IPS-15b (cell line): ENCODE measurements at regions not wholly inside any gene's neighbourhood (a gene's known extent, or its start where the extent isn't known, plus 50 kb on each side); places are given as distances from the start of the nearest gene placed in this dataset.

Experiments
- H3K27me3 ChIP-seq: one replicate; pipeline ENCODE4 v1.6.1; 2013; ENCODE audit warnings: low read length; ENCODE audit not compliant: control insufficient read depth, insufficient read depth
- H3K36me3 ChIP-seq: one replicate; pipeline ENCODE4 v1.6.1; 2013; ENCODE audit warnings: low read length; ENCODE audit not compliant: control insufficient read depth, insufficient read depth
- H3K4me1 ChIP-seq: one replicate; pipeline ENCODE4 v1.6.1; 2013; ENCODE audit warnings: mild to moderate bottlenecking, low read length; ENCODE audit not compliant: control insufficient read depth, insufficient read depth
- H3K4me3 ChIP-seq: one replicate; pipeline ENCODE4 v1.5.1; 2013; ENCODE audit warnings: low read depth, low read length
- H3K9ac ChIP-seq: one replicate; pipeline ENCODE4 v1.6.1; 2013; ENCODE audit warnings: low read depth, mild to moderate bottlenecking, low read length
- H3K9me3 ChIP-seq: one replicate; pipeline ENCODE4 v1.6.1; 2013; ENCODE audit warnings: mild to moderate bottlenecking, low read length; ENCODE audit not compliant: control insufficient read depth, insufficient read depth

GRCh38 chr1:244252211-244252610 lies 199.5 kb downstream of the ADSS2 start:
- Histone ChIP-seq H3K4me3 (no peak overlapping the region), H3K4me1 (no peaks in the 10 kb centered on the region), H3K9ac (no peak overlapping the region), H3K27me3 (no peaks in the 10 kb centered on the region), H3K36me3 (no peaks in the 10 kb centered on the region), H3K9me3 (no peaks in the 10 kb centered on the region)

GRCh38 chr1:244254467-244254866 lies 197.2 kb downstream of the ADSS2 start:
- Histone ChIP-seq H3K4me1 (no peaks in the 10 kb centered on the region), H3K9me3 (no peaks in the 10 kb centered on the region), H3K27me3 (no peaks in the 10 kb centered on the region), H3K36me3 (no peaks in the 10 kb centered on the region), H3K4me3 (no peak overlapping the region), H3K9ac (no peak overlapping the region)

GRCh38 chr1:244255426-244255965 lies 196.2 kb downstream of the ADSS2 start:
- H3K27me3 ChIP-seq = no peaks in the 10 kb centered on the region
- H3K4me3 ChIP-seq = no peak overlapping the region
- no peaks in the 10 kb centered on the region for H3K4me1 ChIP-seq
- no peaks in the 10 kb centered on the region for H3K9me3 ChIP-seq
- H3K9ac ChIP-seq = no peak overlapping the region
- H3K36me3 ChIP-seq = no peaks in the 10 kb centered on the region

- Histone ChIP-seq H3K27me3 (no peaks in the 10 kb centered on the region), H3K4me1 (no peaks in the 10 kb centered on the region), H3K4me3 (no peak overlapping the region), H3K9me3 (no peaks in the 10 kb centered on the region), H3K36me3 (no peaks in the 10 kb centered on the region), H3K9ac (no peak overlapping the region)
Observed at GRCh38 chr1:244256086-244256676, 195.5 kb downstream of the ADSS2 start.

- no peak overlapping the region for H3K9ac ChIP-seq
- no peaks in the 10 kb centered on the region for H3K36me3 ChIP-seq
- no peak overlapping the region for H3K4me3 ChIP-seq
- H3K9me3 ChIP-seq = no peaks in the 10 kb centered on the region
- H3K27me3 ChIP-seq = no peaks in the 10 kb centered on the region
- H3K4me1 ChIP-seq = no peaks in the 10 kb centered on the region
Observed at GRCh38 chr1:244264163-244264562, 187.5 kb downstream of the ADSS2 start.

DNA sequence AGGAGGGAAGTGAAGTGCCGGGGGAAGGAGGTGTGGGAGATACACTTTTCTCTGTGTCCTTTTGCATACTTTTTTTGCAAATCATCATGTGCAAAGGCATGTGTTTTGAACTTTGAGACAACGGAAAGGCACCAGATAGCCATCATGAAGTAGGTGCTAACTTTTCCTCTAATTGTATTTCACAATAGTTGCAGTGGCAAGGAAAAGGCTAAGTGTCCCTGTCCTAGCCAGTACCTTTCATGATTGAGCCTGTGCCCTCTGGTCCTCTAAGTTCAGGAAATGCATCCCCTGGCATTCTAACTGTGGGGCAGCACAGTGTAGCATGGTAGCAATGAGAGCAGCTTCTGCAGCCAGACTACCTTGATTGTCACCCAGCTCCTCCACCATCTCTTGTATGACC lies 186.2 kb downstream of the ADSS2 start:
- Histone ChIP-seq H3K36me3 (no peaks in the 10 kb centered on the region), H3K4me3 (no peak overlapping the region), H3K27me3 (no peaks in the 10 kb centered on the region), H3K4me1 (no peaks in the 10 kb centered on the region), H3K9me3 (no peaks in the 10 kb centered on the region), H3K9ac (no peak overlapping the region)

DNA sequence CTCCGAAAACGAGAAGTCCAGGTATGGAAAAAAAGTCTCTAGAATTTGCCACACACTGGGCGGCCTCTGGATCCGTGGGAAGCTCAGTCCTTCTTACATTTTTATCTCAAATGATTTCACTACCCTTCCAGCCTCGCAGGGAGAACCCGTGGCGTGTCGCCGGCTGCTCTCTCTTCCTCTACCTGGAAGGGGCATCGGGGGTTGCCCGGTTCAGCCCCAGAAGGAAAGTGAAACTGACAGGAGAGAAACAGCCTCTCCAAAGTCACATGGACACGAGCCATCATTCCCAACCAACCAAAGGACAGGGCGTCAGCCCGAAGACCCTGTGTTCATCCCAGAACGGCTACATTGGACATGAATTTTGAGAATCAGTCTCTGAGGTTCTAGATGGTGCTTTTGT lies 182.5 kb downstream of the ADSS2 start:
- H3K4me3 ChIP-seq = no peak overlapping the region
- no peaks in the 10 kb centered on the region for H3K27me3 ChIP-seq
- H3K9ac ChIP-seq = no peak overlapping the region
- H3K4me1 ChIP-seq = peaks cover 4% of the 10 kb centered on the region
- H3K9me3 ChIP-seq = no peaks in the 10 kb centered on the region
- H3K36me3 ChIP-seq = no peaks in the 10 kb centered on the region

- no peak overlapping the region for H3K9ac ChIP-seq
- peaks cover 4% of the 10 kb centered on the region for H3K4me1 ChIP-seq
- no peaks in the 10 kb centered on the region for H3K36me3 ChIP-seq
- H3K27me3 ChIP-seq = no peaks in the 10 kb centered on the region
- H3K4me3 ChIP-seq = no peak overlapping the region
- no peaks in the 10 kb centered on the region for H3K9me3 ChIP-seq
Observed at GRCh38 chr1:244271004-244271403, 180.7 kb downstream of the ADSS2 start.

DNA sequence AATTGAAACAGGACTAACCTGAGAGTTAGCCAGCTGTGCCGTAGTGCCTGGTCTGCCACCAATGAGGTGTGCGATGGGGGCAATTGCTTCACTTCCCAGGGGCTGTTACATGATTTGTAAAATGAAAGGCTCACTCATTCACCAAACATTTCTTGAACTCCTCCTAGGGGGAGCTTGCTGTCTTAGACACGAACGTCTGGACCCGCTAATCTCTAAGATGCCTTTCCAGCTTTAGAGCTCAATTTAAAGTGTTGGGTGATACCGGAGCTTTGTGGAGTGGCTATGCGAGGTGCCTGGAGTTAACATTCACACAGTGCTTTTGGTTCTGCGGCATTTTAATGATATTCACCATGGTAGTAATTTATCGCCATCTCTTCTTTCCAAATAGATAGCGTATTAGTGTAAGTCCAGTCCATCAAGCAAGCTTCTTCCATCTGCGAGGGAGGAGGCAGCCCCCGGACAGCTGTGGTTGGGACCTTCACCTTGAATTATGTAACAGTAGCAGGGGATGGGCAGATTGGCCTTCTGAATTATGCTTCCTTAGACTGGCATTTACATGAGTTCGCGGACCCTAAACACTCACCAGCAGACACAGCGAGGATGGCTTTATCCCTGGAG lies 179.9 kb downstream of the ADSS2 start:
- Histone ChIP-seq H3K4me3 (no peak overlapping the region), H3K9me3 (no peaks in the 10 kb centered on the region), H3K27me3 (no peaks in the 10 kb centered on the region)

DNA sequence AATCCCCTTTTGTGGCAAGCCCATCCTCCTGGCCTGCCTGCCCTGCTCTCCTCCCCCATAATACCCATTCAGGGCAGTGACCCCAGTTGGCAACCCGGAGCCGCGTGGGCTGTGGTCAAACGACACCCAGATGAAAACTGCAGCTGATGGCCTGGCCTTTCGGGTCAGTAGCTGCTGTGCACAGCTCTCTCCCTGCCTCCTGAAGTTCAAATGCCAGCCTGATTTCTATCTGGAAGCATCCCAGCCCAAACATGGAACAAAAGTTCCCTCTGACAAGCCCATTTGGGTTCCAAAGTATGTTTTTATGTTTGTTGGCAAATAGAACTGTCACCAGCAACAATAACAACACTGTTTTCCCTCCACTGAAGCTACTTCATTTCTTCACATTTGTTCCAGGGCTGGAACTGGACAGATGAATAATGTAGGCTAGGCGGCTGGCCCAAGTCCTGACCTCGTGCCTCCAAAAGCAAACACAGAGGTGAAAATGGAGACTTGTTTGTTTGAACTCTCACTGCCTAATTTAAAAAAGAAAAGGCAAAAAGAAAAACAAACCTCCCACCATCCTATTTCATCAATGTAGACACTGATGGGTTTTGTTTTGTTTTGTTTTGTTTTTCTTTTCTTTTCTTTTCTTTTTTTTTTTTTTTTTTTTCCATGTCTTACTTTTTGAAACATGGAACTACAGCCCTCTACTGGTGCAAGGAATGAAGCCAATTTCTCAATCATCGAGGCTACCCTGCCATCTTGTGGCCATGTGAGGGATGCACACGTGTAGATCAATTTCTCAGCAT lies 179.0 kb downstream of the ADSS2 start:
- H3K36me3 ChIP-seq = no peaks in the 10 kb centered on the region
- no peak overlapping the region for H3K9ac ChIP-seq
- H3K9me3 ChIP-seq = no peaks in the 10 kb centered on the region
- H3K4me1 ChIP-seq = peaks cover 4% of the 10 kb centered on the region
- H3K27me3 ChIP-seq = no peaks in the 10 kb centered on the region
- no peak overlapping the region for H3K4me3 ChIP-seq

More for the DNA sequence above, 179.9 kb downstream of the ADSS2 start:
- Histone ChIP-seq H3K4me1 (peaks cover 4% of the 10 kb centered on the region), H3K9ac (no peak overlapping the region), H3K36me3 (no peaks in the 10 kb centered on the region)

- H3K9me3 ChIP-seq = no peaks in the 10 kb centered on the region
- peaks cover 4% of the 10 kb centered on the region for H3K4me1 ChIP-seq
- no peak overlapping the region for H3K9ac ChIP-seq
- H3K4me3 ChIP-seq = no peak overlapping the region
- H3K36me3 ChIP-seq = no peaks in the 10 kb centered on the region
- no peaks in the 10 kb centered on the region for H3K27me3 ChIP-seq
Observed at GRCh38 chr1:244273262-244273844, 178.4 kb downstream of the ADSS2 start.
